IPS-18c (cell line): ENCODE measurements at regions not wholly inside any gene's neighbourhood (a gene's known extent, or its start where the extent isn't known, plus 50 kb on each side); places are given as distances from the start of the nearest gene placed in this dataset.

Source experiments
- H3K4me3 ChIP-seq: 2 replicates; pipeline ENCODE4 v1.7.0; 2013; ENCODE audit warnings: low read depth, mild to moderate bottlenecking, low read length, moderate library complexity; ENCODE audit not compliant: insufficient read depth
- H3K9me3 ChIP-seq: one replicate; pipeline ENCODE4 v1.6.1; 2013; ENCODE audit warnings: mild to moderate bottlenecking, low read length, moderate library complexity; ENCODE audit not compliant: control insufficient read depth, insufficient read depth

GRCh38 chr5:103923616-103924168 is 361.1 kb upstream of the NUDT12 start:
- H3K9me3 ChIP-seq, result no peaks in the 10 kb centered on the region

GRCh38 chr5:103919506-103919905 is 356.9 kb upstream of the NUDT12 start:
- Histone ChIP-seq H3K9me3 (no peaks in the 10 kb centered on the region), H3K4me3 (no peak overlapping the region)

More at GRCh38 chr5:103923616-103924168, 361.1 kb upstream of the NUDT12 start:
- no peak overlapping the region for H3K4me3 ChIP-seq

DNA sequence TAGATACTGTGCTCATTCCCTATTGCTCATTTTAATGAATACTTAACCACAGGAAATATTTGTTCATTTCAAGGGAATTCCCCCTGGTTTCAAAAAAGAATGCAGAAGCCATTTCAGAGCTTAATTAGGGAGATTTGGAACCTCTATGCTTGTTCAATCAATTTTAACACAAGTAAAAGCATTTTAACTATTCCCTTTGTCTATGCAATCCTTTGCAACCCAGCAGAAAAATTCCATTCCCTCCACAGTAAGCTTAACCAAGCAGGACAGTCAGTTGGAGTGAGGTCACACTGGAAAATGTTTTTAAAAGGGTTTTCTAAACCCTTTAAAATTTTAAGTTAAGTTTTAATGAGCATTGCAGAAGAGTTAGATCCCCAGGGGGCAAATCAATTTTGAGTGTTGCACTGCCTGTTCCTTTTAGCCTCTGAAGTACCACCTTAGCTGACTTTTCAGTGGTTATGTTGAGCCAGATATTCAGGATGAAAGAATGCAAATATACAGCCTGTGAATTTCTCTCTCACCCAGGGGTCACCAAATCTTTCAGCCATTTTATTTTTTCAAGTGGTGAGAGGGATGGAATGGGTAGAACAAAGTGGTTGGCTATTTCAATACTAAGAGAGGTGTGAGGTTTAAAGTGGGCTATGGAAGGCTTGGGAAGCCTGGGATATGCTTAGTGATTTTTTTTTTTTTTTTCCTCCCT is 356.2 kb upstream of the NUDT12 start:
- H3K9me3 ChIP-seq, result no peaks in the 10 kb centered on the region
- H3K4me3 ChIP-seq, result no peak overlapping the region

DNA sequence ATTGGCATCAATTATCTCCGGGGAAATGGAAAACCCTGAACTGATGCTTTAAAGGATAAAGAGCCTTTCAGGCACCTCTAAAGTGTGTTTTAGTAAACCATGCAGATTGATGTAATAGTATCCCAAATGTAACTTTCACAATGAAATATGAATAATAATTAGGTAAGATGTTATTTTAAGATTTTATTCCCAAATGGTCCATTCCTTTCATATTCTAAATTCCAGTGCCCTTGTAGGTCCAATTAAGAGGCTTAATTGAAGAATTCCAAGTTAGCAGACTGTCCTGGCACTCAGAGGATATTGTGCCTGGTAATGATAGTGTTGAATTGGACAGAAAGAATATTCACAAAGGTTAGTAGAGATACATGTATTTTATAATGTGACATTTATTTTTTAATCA is 352.5 kb upstream of the NUDT12 start:
- Histone ChIP-seq H3K4me3 (no peak overlapping the region), H3K9me3 (no peaks in the 10 kb centered on the region)

DNA sequence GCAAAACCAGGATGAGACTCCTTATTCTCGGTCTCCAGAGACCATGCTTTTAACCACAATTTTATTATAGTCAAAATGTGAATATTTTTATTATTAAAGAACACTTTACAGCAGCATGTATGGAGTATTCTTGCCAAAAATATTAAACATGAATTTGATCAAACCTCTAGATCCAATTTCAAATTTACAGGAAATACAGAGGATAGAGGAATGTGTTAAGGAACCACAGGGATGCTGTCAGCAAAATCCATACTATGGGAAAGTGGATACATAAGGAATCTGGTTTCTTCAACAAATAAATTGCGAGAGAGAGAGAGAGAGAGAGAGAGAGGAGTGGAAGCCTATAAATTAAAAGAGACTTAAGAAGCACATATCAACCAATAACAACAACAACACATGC is 348.2 kb upstream of the NUDT12 start:
- Histone ChIP-seq H3K9me3 (no peaks in the 10 kb centered on the region), H3K4me3 (no peak overlapping the region)

DNA sequence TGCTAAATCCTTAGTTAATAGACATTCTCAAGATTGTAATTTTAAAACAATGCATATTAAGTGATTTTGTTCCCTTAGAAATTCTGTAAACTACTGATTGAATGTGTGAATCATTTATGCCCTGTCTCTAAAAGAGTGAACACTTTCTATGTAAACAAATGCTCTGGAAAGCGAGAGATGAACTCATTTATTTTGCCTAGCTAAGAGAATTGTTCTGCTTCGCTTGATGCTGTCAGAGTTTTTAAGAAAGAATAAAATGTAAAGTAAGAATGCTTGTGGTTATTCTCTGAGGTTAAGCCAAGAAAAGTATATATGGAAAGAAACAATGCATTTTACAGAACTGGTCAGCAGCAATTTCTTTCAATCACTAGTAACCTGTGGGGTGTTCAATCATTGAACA is 347.4 kb upstream of the NUDT12 start:
- Histone ChIP-seq H3K4me3 (no peak overlapping the region), H3K9me3 (no peaks in the 10 kb centered on the region)

GRCh38 chr5:103909391-103909790 is 346.8 kb upstream of the NUDT12 start:
- H3K4me3 ChIP-seq, result no peak overlapping the region
- H3K9me3 ChIP-seq, result no peaks in the 10 kb centered on the region

DNA sequence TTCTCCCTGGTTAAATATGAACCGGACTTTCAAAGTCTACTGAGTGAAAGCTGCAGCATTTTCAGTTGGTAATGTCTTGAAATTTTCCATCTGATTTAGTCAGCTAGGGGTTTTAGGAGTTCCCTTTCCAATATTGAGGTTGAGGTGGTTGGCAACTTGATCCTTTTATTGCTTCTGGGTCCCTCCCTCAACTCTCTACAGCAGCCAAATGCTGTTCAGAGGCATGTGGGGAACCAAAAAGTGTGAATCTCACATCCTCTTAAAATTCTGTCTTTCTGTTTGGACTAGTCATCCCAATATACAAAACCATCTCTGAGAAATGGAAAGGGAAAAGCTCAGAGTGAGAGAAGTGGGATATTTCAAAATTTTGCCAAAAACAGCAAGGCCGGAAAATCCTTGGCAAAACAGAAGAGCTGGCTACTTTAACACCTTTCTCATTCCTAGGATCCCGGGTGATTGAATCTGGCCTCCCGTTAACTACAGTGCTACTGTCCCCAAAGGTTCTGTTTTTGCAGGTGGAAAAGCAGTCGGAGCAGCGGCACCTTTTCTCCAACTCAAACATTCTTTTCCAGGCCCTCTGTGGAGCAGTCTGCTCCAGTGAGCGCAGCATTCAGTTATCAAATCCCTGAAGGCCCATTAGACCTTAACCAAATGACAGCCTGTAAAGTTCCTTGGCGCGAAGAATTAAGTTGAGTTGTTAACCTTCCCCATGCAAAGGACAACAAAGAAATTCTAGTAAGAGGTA is 345.9 kb upstream of the NUDT12 start:
- H3K9me3 ChIP-seq, result no peaks in the 10 kb centered on the region
- H3K4me3 ChIP-seq, result no peak overlapping the region

- H3K9me3 ChIP-seq, result no peaks in the 10 kb centered on the region
- H3K4me3 ChIP-seq, result no peak overlapping the region
These were observed 344.4 kb upstream of the NUDT12 start for GRCh38 chr5:103907001-103907400.

DNA sequence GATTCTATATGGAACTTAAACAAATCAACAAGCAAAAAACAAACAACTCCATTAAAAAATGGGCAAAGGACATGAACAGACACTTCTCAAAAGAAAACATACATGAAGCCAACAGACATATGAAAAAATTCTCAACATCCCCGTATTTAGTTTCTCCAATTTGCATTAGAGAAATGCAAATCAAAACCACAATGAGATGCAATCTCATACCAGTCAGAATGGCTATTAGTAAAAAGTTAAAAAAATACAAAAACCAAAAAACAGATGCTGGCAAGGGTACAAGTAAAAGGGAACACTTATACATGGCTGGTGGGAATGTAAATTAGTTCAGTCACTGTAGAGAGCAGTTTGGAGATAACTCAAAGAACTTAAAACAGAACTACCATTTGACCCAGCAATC is 342.1 kb upstream of the NUDT12 start:
- Histone ChIP-seq H3K4me3 (no peak overlapping the region), H3K9me3 (no peaks in the 10 kb centered on the region)

DNA sequence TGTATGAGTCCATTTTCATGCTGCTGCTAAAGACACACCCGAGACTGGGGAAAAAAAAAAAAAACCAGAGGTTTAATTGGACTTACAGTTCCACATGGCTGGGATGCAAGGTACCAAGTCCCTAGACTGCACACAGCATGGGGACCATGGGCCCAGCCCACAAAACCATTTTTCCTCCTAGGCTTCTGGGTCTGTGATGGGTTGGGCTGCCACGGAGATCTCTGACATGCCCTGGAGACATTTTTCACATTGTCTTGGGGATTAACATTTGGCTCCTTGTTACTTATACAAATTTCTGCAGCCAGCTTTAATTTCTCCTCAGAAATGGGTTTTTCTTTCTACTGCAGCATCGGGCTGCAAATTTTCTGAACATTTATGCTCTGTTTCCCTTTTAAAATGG is 340.3 kb upstream of the NUDT12 start:
- Histone ChIP-seq H3K4me3 (no peak overlapping the region), H3K9me3 (no peaks in the 10 kb centered on the region)

- no peaks in the 10 kb centered on the region for H3K9me3 ChIP-seq
- no peak overlapping the region for H3K4me3 ChIP-seq
These were observed 339.3 kb upstream of the NUDT12 start for GRCh38 chr5:103901885-103902284.

GRCh38 chr5:103896593-103896992 is 334.0 kb upstream of the NUDT12 start:
- Histone ChIP-seq H3K9me3 (no peaks in the 10 kb centered on the region), H3K4me3 (no peak overlapping the region)

- Histone ChIP-seq H3K9me3 (no peaks in the 10 kb centered on the region), H3K4me3 (no peak overlapping the region)
These were observed 333.1 kb upstream of the NUDT12 start for GRCh38 chr5:103895738-103896137.

GRCh38 chr5:103894882-103895281 is 332.3 kb upstream of the NUDT12 start:
- H3K9me3 ChIP-seq, result no peaks in the 10 kb centered on the region

DNA sequence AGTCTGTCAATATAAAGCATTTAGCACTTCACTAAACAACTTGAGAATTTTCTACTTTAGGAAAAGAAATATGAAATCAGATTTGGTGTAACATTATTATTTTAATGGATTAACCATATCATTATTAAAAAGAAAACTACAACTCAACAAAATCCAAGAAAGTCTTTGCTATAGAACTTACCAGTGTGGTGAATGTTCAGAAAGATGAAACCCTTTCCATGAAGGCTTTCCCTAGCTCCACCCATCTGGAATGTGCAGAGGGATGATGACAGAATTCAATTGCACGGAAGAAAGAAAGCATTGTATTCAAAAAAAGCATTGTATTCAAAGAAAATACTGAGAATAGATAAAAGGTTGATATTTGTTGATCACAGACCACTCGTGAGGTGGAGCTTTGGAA is 328.6 kb upstream of the NUDT12 start:
- Histone ChIP-seq H3K9me3 (no peaks in the 10 kb centered on the region), H3K4me3 (no peak overlapping the region)

More at GRCh38 chr5:103894882-103895281, 332.3 kb upstream of the NUDT12 start:
- H3K4me3 ChIP-seq, result no peak overlapping the region

GRCh38 chr5:103890313-103890712 is 327.7 kb upstream of the NUDT12 start:
- Histone ChIP-seq H3K4me3 (no peak overlapping the region), H3K9me3 (no peaks in the 10 kb centered on the region)

GRCh38 chr5:103889500-103890209 is 327.1 kb upstream of the NUDT12 start:
- H3K9me3 ChIP-seq, result no peaks in the 10 kb centered on the region
- H3K4me3 ChIP-seq, result no peak overlapping the region
